NCI-H2029 (cell line): ENCODE measurements at regions not wholly inside any gene's neighbourhood (a gene's known extent, or its start where the extent isn't known, plus 50 kb on each side); places are given as distances from the start of the nearest gene placed in this dataset.
"Not testable (repeated sequence)": the region's sequence is repeated elsewhere in the genome, so short reads cannot be mapped to it uniquely, and the experiment has no call there.

Source experiments
- DNase-seq: peaks from one replicate; lab custom pipeline; 2025; lab: John Stamatoyannopoulos, UW

- no peak for DNase-seq
These were observed 216.7 kb upstream of the SSTR1 start for GRCh38 chr14:37991027-37991426.

- no peak for DNase-seq
These were observed 215.2 kb upstream of the SSTR1 start for GRCh38 chr14:37992499-37992898.

- DNase-seq, result no peak
These were observed 212.8 kb upstream of the SSTR1 start for GRCh38 chr14:37994846-37995372.

- no peak for DNase-seq
These were observed 210.7 kb upstream of the SSTR1 start for GRCh38 chr14:37997017-37997416.

- DNase-seq, result no peak
These were observed 207.4 kb upstream of the SSTR1 start for GRCh38 chr14:38000340-38000739.

- DNase-seq, result no peak
These were observed 206.2 kb upstream of the SSTR1 start for GRCh38 chr14:38001501-38001900.

GRCh38 chr14:38003746-38004609, 203.7 kb upstream of the SSTR1 start:
- no peak for DNase-seq

GRCh38 chr14:38004610-38004879, 203.2 kb upstream of the SSTR1 start:
- DNase-seq, result no peak

- DNase-seq, result not testable (repeated sequence)
These were observed 196.5 kb upstream of the SSTR1 start for GRCh38 chr14:38011156-38011555.

GRCh38 chr14:38012056-38012455, 195.6 kb upstream of the SSTR1 start:
- no peak for DNase-seq

- DNase-seq, result no peak
These were observed 191.2 kb upstream of the SSTR1 start for GRCh38 chr14:38016497-38016896.

GRCh38 chr14:38021861-38022260, 185.8 kb upstream of the SSTR1 start:
- no peak for DNase-seq

GRCh38 chr14:38022775-38023174, 184.9 kb upstream of the SSTR1 start:
- DNase-seq, result no peak

GRCh38 chr14:38038171-38038570, 169.5 kb upstream of the SSTR1 start:
- no peak for DNase-seq

GRCh38 chr14:38038986-38039385, 168.7 kb upstream of the SSTR1 start:
- no peak for DNase-seq

- DNase-seq, result no peak
These were observed 168.2 kb upstream of the SSTR1 start for GRCh38 chr14:38039496-38039895.

GRCh38 chr14:38040411-38040810, 167.3 kb upstream of the SSTR1 start:
- no peak for DNase-seq

GRCh38 chr14:38042322-38042721, 165.4 kb upstream of the SSTR1 start:
- no peak for DNase-seq

GRCh38 chr14:38044710-38045109, 163.0 kb upstream of the SSTR1 start:
- no peak for DNase-seq

- DNase-seq, result no peak
These were observed 162.2 kb upstream of the SSTR1 start for GRCh38 chr14:38045461-38045860.

GRCh38 chr14:38046160-38046559, 161.5 kb upstream of the SSTR1 start:
- no peak for DNase-seq

GRCh38 chr14:38047195-38047902, 160.4 kb upstream of the SSTR1 start:
- DNase-seq, result peak; percentile 13

GRCh38 chr14:38053666-38054065, 154.0 kb upstream of the SSTR1 start:
- DNase-seq, result no peak
